GM21786 (cell line): ENCODE measurements at regions not wholly inside any gene's neighbourhood (a gene's known extent, or its start where the extent isn't known, plus 50 kb on each side); places are given as distances from the start of the nearest gene placed in this dataset.
"Not testable (repeated sequence)": the region's sequence is repeated elsewhere in the genome, so short reads cannot be mapped to it uniquely, and the experiment has no call there.

Experiments
- ATAC-seq: cut with Tn5 transposase; IDR thresholded peaks from one replicate; pipeline ENCODE4 v1.9.1; 2021; ENCODE audit not compliant: unreplicated experiment

DNA sequence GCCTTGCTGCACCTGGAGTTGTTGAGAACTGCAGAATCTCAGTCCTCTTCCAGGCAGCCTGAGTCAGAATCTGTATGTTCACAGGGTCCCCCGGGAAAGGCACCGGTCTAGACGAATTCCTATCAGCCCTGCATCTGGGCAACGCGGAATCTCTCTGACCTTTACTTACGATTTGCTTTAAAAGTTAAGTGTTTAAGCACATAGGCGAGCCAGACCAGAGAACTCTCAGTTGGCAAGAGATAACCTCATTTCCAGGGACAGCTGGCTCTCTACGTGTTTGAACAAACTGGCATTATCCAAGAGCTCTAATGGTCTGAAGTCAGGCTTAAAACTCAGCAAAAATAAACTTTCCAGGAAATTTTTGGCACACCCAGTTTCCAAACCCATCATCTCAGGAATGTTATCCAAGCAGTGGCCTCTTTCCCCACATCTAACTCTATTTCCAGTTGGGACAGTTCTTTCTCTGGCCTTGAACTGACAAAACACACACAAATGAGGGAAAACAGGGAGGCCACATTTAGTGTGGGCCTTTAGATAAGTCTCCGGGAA is 53.4 kb downstream of the HES1 start:
- ATAC-seq = no peak

DNA sequence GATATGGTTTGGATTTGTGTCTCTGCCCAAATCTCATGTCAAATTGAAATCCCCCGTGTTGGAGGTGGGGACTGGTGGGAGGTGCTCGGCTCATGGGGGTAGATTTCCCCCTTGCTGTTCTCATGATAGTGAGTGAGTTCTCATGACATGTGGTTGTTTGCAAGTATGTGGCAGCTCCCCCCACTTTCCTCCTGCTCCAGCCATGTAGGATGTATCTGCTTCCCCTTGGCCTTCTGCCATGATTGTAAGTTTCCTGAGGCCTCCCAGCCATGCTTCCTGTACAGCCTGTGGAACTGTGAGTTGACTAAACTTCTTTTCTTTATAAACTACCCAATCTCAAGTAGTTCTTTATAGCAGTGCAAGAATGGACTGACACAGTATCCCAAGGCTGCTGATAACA is 55.9 kb downstream of the HES1 start:
- not testable (repeated sequence) for ATAC-seq

DNA sequence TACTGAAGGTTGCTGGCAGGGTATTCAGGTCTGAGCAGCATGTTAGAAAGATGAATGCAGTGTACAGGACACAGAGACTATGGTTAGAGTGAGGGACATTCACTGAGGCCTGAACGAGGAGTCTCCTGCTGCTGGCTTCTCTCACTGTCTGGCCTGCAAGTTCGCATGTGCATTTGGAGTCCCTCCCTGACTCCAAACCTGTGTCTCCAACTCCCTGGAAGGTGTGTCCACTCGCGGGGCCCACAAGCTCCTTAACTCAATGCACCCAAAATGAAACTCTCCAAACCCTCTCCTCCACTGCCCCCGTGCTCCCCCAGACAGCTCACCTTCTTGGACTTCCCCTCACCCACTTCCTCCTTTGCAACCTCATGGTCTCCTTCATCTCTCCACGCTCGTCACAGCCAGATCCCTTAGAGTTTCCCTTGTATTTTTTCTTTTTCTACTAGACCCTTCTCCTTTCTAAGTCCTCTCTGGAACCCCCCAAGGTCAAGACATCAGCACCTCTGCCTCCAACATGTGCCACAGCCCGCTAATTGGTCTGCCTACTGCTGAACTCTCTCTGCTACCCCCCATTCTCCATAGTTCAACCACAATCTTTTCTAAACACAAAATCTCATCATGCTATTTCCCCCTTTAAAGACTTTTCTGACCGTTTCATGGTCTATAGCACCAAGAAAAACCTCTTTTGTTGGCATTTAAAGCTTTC is 58.3 kb downstream of the HES1 start:
- ATAC-seq = no peak

DNA sequence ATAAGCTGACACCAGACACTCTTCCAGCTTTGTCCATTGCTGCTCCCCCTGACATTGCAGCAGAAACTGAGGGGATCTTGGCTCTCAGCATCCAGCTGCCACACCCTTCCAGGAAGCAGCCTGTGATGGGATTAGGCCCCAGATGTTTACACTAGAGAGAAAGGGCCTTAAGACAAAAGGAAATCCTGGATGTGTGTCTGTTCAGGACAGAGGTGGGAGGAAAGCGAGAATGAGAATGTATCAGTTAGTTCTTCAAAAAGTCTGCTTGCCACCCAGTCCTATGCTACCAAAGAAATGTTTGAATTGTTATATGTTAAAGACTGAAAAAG is 58.8 kb downstream of the HES1 start:
- ATAC-seq = no peak

DNA sequence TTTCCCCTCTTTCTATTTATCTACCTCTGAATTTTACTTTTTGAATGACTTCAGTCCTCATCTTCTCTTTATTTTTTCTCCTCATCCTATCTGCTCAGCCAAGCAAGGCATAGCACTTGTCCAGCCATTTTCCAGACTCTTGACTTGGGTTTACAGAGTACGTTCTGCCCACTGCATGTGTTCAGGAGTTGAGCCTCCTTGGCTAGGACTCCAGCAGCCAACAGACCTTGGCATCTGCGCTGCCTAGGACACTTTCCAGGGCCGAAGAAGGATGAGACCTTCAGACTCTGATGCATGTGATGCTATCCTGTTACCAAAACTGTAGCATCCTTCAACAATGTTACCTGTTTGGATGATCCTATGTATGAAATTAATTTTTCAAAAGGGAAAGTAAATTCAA is 59.7 kb downstream of the HES1 start:
- no peak for ATAC-seq

DNA sequence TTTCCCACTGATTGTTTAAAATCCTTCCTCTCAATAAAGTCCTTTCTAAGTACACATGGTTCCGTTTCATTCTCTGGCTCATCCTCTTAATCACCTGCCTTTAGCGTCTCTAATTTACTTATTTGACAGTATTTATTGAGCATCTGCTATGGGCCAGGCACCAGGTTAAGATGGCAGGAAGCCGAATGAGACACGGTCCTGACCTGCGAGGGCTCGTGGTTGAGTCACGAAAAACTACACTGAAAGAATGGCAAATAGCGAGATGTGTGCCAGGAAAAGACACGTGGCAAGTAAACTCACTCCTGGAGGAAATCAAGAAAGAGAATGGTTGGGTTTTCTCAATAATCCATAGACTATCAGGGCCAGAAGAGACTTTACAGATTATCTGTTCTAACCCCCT is 60.9 kb downstream of the HES1 start:
- no peak for ATAC-seq

DNA sequence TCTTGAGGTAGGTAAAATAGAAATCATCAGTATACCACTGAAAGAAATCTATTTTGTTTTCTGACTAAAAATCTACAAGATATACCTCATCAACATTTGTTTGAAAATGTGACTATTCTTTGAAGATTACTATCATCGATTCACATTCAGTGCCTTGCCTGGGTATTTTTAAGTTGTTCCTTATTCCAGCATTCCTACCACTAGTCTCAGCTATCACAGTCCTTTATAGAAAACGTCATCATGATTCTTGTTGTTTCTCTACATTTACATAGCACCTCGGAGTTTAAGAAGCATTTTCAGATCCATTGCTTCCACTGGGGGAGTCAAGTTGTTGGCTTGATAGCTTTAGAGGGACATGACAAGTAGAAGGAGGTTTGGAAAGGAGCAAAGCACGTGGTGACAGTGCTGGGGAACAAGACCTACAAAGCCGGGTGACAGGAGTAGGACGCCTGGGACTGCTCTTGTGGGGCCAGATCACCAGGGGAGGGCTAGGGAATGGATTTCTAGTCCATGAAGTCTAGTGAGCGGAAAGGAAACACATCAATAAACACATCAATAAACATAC is 61.5 kb downstream of the HES1 start:
- ATAC-seq = no peak

DNA sequence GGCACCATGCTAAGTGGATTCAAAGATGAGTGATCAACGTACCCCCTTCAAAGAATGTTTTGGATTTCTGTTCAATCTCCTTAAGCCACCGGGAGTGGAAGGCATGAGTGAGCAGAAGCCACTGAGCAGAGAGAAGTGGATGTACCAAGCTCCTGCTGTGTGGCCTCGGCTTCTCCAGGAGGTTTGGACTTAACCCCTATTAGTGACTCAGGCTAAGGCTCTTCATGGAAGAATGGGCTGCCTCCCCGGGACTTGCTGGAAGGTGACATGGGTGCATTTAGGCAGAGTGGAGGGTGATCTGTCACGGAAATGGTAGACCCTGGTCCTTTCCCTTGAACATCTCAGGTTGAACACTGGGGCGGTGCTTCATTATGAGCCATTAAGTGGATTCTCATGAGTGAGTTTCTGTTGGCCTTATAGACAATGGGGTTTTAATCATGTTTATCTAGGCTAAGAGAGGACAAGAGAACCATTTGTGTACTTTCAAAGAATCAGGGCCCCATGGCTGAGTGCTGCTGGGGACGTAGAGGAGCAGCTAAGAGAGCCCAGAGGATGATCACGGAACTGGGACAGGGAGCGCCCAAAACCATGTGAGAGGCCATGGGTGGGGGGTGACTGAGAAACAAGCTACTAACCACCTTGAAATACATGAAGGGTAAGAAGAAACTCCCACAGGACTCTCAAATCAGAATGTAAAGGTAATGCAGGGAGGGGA is 62.2 kb downstream of the HES1 start:
- no peak for ATAC-seq

DNA sequence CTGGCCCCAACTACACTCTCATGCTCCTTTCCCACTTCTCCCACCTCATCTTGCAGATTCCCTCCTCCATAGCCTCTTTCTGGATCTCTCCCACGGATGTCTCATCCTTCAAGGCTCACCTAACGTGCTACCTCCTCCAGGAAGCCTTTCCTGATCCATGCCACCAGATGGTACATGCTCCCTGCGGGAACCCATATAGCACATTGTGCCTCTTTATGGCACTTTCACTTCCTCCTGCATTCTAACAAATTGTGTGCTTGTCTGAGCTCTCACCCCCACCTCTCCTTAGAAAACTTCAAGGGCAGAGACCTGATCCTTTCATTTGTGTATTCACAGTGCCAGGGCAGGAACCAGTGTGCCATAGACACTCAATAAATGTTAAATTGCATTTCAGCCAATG is 63.0 kb downstream of the HES1 start:
- peak; percentile 51 for ATAC-seq

DNA sequence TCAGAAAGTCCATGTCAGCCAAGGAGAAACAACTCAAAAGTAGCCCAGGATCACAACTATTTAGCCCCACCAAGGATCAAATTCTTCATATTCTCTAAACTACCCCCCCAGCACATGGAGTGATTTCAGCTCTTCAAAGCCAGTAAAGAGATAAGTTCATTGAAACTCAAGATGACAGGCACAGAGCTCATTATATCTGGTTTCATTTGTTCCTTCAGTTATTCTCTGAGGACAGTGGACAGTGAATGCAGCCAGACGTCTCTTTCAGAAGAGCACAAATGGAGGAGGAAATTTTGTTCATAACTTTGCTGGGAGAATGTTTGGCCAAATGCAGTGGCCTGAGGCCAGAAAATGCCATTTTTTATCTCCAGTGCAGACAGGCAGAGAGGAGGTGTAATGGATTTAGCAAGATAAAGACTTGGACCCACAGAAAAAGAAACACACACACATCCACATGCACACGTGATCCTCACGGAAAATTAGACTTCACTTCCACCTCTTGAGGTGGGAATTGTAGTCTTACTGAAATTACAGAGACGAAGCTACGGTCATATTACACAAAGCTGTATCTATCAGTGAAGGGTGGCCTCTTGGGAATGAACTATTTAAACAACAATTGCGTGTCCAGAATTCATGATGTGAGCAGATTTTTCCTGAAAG is 64.6 kb downstream of the HES1 start:
- ATAC-seq = no peak

DNA sequence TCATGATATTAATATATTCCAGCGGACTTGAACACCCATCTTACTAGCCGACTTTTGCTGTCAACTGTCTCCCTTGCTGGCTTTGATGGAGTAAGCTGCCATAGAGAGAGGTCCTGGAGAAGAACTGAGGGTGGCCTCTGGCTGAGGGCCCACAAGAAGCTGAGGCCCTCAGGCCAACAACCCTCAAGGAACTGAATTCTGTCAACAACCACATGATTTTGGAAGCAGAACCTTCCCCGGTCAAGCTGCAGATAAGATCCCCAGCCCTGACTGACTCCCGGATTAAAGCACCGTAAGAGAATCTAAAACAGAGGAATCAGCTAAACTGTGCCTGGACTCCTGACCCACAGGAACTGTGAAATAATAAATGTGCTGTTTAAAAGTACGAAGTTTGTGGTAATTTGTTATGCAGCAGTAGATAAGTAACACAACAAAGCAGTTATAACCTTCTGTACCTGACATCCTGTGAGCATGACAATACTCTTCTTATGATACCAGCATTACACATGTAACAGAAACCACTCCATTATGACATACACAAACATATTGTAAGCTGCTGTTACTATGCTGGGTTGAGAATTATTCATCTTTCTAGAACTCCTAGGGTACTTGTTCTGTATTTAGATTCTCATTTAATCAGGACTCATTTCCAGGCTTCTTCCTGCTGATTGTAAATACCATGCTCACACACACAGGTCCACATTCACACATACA is 66.2 kb downstream of the HES1 start:
- no peak for ATAC-seq

DNA sequence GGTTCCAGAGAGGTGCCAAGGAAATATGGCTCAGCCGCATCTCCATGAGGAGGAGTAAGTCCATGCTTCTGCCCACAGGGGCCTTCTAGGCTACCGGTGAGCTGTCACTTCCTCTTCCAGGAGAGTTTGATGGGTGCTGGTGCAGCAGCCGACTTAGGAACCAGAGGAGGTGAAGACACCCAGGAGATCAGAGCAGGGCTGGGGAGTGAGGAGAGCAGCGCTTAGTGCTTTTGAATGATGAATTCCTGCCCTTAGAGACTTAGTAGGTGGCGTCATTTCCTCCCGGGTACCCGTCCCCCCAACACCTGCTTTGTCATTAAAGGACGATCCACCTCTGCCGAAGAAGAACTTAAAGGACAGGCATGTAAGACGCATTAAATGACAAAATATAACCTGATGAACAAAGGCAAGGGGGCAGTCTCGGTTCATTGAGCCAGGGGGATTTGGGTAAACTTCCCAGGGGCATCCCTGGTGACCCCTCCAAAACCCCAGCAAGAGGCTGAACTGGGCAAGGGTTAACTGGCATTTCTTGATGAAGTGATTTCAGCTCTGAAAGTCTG is 67.6 kb downstream of the HES1 start:
- ATAC-seq = no peak

DNA sequence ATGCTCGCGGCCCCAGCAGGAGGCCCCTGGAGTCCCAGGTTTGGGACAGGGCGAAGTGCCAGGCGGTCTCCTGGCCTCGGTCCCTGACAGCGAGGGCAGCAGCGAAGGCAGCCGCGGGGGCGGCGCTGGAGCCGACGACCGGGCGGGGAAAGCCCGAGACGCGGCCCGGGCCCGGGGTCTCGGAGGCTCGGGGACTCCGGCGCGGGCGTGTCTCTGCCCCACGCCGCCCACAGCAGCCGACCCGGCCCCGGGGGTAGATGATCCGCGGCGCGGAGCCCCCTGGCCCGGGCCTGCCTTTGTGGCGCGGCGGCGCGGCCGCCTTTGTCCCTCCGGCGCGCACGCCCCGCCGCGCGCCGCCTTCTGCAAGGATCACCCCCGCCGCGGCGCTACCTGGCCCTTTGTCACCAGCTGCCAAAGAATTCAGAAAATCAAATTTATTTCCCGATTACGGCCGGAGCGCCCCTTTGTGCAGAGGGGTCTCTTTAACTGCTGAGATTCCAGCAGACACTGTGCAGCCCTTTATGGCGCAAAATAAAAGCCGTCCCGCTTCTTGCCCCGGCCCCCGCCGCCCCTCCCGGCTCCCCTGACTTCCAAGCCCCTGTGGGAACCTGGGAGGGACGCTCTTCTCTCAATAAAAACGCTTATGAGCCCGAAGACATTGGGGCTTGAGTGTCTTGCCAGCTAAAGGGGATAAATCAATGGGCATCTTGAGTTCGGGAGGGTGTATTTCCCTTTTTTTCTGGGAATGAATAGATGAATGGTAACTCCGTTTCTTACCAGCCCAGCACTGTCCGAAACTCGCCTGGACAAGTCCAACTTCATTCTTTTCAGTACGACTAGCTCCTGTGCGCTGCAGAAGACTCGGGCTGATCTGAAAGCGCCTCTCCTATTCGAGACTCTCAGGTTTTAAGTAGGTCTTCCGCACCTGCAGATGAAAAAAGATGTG is 68.4 kb downstream of the HES1 start:
- no peak for ATAC-seq

DNA sequence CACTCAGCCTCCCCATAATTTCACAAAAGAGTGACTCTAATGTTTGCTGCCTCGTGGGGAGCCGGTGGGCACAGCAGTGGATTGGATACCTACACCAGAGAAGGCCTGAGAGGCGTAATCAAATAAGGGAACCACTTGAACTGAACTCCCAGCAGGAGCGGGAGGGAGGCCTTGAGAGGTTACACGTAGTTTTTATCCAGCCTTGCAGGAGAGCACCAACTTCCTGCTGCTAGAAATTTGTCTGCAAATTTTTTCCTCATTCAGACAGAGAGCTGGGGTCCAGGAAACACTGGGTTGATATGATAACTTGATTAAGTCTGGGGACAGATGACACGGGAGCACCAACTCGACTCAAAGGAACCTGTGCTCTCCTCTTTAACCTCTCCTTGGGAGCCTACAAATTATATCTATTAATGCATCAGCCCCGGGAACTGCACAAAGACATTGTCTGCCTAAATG is 69.8 kb downstream of the HES1 start:
- ATAC-seq = no peak

DNA sequence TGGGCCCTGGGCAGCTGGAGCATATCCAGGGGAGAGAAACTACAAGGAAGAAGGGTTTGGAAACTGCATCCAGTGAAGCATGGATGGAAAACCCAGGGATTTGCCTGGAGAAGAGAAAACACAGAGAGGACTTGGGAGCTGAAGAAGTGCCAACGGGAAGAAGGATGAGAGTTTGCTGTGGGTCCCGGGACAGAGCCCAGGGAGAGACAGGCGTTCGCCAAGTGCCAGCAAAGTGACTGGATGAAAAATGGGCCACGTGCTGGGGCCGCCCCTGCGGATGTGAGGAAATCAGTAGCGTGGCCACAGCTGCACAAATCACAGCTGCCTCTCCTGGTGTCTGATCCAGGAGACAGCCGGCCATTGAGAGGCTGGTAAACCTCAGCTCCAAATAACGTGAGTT is 70.4 kb downstream of the HES1 start:
- no peak for ATAC-seq

DNA sequence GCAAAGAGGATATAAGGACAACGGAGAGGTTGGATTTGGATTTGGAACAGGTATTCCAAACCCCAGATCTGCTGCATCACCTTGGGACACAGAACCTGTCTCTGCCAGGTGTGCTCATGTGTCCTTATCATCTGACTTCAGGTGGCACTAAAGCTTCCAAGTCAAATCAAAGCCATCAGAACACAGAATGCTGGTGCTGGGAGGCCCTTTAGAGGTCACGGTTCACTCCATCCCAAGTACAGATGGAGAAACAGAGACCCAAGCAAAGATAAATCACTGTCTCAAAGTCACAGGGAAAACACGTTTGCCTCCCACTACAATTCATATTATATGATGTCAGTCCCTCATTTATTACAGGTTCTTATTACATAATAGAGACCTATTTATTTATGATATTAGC is 72.8 kb downstream of the HES1 start:
- ATAC-seq = no peak

DNA sequence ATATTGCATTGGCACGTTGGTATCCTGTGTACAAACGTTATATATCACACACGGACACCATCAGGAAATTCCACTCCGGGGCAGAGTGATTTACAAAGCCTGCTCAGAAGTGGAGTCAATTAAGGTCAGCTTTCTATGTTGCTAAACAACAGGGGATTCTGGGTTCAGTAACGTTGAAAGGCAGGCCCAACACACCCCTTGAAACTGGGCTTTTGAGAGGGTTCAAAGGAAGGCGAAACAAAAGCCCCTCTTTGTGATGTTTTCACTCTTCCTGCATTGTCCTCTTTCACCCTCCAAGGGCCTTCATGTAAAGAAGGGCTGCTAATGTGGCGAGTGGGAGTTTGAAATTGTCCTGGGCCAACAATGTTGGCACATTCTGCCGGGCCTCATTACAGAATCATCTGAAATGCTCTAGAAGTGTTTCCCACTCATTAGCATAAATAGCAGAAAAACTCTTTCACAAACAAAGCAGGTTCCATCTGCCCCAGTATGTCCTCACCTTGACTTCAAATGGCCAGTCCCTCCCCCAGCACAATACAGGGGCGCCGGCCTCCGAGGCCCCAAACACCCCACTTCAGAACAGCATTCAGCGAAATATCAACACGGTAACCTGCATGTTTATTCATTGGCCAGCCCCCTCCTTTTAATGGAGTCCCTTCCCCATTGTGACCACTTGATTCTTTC is 76.4 kb downstream of the HES1 start:
- no peak for ATAC-seq

DNA sequence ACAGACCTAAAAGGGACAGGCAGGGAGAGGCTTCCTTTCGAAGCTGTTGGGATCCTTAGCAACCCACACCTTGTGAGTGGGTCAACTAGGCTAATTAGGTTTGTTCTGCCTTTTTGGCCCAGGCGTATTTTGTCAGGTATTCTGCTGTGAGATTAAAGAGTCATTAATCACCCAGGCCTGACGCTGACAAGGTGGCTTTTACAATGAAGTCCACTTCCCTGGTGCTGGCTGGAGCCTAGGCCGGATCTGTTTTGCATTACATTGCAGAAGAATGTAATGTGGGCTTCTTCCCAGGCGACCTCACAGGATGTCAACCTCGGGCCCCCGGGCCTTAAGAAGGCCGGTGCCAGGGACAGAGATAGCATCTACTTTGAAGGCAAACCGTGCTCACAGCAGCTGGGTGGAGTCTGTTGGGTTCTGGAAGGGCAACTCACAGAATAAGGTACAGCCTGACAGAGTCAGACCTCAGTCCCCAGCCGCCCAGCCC is 76.9 kb downstream of the HES1 start:
- no peak for ATAC-seq

DNA sequence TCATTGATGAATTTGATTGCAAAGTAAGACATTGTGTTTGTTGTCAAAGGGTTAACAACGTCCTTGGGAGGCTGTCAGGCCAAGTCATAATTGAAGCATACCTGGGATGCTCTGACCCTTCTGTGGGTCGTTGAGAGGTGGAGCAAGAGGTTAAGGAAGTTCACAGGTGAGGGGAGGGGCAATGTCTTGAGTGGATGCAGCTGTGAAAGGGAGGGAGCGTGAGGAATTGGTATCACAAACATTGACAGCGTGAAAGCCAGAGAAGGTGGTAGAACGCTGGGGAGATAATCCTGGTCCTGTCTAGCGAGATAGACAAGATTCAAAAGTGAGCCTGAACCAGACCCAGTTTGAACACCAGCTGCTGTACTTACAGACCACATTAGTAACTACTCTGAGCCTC is 79.4 kb downstream of the HES1 start:
- ATAC-seq = no peak
